HAP-1 (cell line): ENCODE measurements at regions not wholly inside any gene's neighbourhood (a gene's known extent, or its start where the extent isn't known, plus 50 kb on each side); places are given as distances from the start of the nearest gene placed in this dataset.
"Not testable (repeated sequence)": the region's sequence is repeated elsewhere in the genome, so short reads cannot be mapped to it uniquely, and the experiment has no call there.

Experiments
- DNase-seq, 2 experiments: peaks; one replicate each; pipeline ENCODE4 v3.0.0-alpha.2; 2016 to 2020; ENCODE audit warnings: low spot score in 2 of 2
- H3K27me3 ChIP-seq: fragments of 250-450 bp; sonication (Bioruptor Pico); 2 replicates; pipeline ENCODE4 v1.5.1; 2020; ENCODE audit warnings: low read depth, mild to moderate bottlenecking, moderate library complexity
- H3K36me3 ChIP-seq: fragments of 250-450 bp; sonication (Bioruptor Pico); replicated peaks from 2 replicates; pipeline ENCODE4 v1.5.1; 2020; ENCODE audit warnings: mild to moderate bottlenecking
- H3K4me1 ChIP-seq: fragments of 250-450 bp; sonication (Bioruptor Pico); 2 replicates; pipeline ENCODE4 v1.5.1; 2020; ENCODE audit warnings: mild to moderate bottlenecking
- H3K4me3 ChIP-seq: fragments of 250-450 bp; sonication (Bioruptor Pico); 2 replicates; pipeline ENCODE4 v1.5.1; 2020; ENCODE audit warnings: mild to moderate bottlenecking, moderate library complexity
- H3K9me3 ChIP-seq: fragments of 250-450 bp; sonication (Bioruptor Pico); 2 replicates; pipeline ENCODE4 v1.5.1; 2020; ENCODE audit warnings: mild to moderate bottlenecking, moderate library complexity
- in situ Hi-C: fragments of 300-500 bp; cut with MboI; formaldehyde crosslinking; loops from 3 replicates; pipeline ENCODE4 v1.14.3; 2020; ENCODE audit warnings: low sequenced_read_pairs, inconsistent platforms, mixed read lengths

GRCh38 chr9:65459756-65460320 is 174.8 kb upstream of the FOXD4L5 start:
- no peak for DNase-seq
- in situ Hi-C loops, result no loop called here
- Histone ChIP-seq H3K36me3 (no peaks in the 10 kb centered on the region), H3K9me3 (no peaks in the 10 kb centered on the region), H3K4me1 (no peaks in the 10 kb centered on the region), H3K4me3 (no peak overlapping the region), H3K27me3 (no peaks in the 10 kb centered on the region)

DNA sequence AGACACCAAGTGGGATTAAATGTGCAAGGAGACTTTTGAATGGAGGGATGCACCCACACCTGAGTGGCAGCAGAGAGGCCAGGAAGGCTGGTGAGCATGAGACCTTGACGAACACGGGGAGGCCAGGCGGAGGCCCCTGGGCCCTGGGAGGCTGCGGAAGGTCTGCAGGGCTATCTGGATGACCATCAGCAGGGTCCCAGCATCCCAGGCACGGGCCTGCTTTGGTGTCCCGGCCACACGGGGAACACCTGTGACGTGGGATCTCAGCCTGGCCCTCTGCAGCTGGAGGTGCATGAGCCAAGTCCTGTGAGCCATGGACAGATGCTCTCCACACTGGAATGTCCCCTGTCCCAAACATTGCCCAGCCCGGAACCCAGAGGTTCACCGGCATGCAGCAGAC is 174.0 kb upstream of the FOXD4L5 start:
- Histone ChIP-seq H3K9me3 (no peaks in the 10 kb centered on the region), H3K27me3 (no peaks in the 10 kb centered on the region), H3K4me3 (no peak overlapping the region), H3K4me1 (no peaks in the 10 kb centered on the region), H3K36me3 (no peaks in the 10 kb centered on the region)
- DNase-seq, result no peak
- in situ Hi-C loops, result no loop called here

GRCh38 chr9:65458465-65458864 is 173.5 kb upstream of the FOXD4L5 start:
- in situ Hi-C loops, result no loop called here
- H3K36me3 ChIP-seq, result no peaks in the 10 kb centered on the region

GRCh38 chr9:65456991-65457390 is 172.0 kb upstream of the FOXD4L5 start:
- H3K27me3 ChIP-seq, H3K4me1 ChIP-seq, H3K9me3 ChIP-seq, H3K36me3 ChIP-seq, DNase-seq, in situ Hi-C loops, H3K4me3 ChIP-seq: not testable (repeated sequence)

More at GRCh38 chr9:65458465-65458864, 173.5 kb upstream of the FOXD4L5 start:
- H3K4me3 ChIP-seq, result no peak overlapping the region
- no peaks in the 10 kb centered on the region for H3K27me3 ChIP-seq
- DNase-seq, result no peak
- H3K4me1 ChIP-seq, result no peaks in the 10 kb centered on the region
- no peaks in the 10 kb centered on the region for H3K9me3 ChIP-seq

- H3K27me3 ChIP-seq, H3K4me1 ChIP-seq, in situ Hi-C loops, DNase-seq, H3K9me3 ChIP-seq, H3K36me3 ChIP-seq, H3K4me3 ChIP-seq: not testable (repeated sequence)
These were observed 171.0 kb upstream of the FOXD4L5 start for GRCh38 chr9:65455751-65456647.

DNA sequence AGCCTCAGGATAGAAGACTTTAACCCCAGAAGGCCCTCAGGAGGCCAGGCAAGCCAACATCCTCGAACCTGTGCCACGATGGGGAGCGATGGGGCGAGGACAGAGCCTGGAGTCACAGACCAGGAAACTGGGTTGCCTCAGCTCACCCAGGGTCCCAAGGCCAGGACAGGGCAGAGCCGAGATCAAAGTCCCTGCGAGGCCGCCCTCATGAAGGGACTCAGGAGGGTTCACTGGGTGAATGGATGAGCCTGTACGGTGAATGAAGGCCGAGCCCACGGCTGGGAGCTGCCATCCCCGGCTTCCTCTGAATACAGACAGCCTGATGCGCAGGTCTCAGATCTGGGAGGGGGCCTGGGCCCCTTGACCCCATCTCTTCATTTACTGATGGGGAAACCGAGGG is 170.1 kb upstream of the FOXD4L5 start:
- H3K4me3 ChIP-seq, H3K9me3 ChIP-seq, in situ Hi-C loops, H3K36me3 ChIP-seq, H3K4me1 ChIP-seq, DNase-seq, H3K27me3 ChIP-seq: not testable (repeated sequence)

GRCh38 chr9:65454666-65455065 is 169.7 kb upstream of the FOXD4L5 start:
- DNase-seq, H3K9me3 ChIP-seq, in situ Hi-C loops, H3K4me3 ChIP-seq, H3K36me3 ChIP-seq, H3K4me1 ChIP-seq, H3K27me3 ChIP-seq: not testable (repeated sequence)

DNA sequence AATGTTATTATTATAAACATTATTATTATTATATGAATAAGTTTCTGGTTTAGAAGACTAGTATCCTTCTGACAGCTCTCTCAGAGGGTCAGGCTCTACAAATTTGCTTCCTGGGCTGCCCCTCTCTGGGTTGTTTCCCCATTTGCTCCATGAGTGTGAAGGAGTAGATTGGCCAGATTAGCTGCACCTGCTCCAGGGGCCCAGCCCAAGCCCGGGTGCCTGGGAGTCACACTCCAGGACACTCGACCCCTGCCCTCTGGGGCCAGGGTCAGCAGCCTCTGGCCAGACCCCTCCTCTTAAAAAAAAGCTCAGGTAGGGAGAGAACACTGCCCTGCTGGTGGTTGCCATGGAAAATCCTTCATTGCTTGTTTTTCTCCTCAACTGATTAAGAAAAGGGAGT is 169.0 kb upstream of the FOXD4L5 start:
- H3K27me3 ChIP-seq, H3K4me1 ChIP-seq, H3K4me3 ChIP-seq, in situ Hi-C loops, DNase-seq, H3K9me3 ChIP-seq, H3K36me3 ChIP-seq: not testable (repeated sequence)

- H3K36me3 ChIP-seq, H3K4me1 ChIP-seq, H3K9me3 ChIP-seq, DNase-seq, in situ Hi-C loops, H3K27me3 ChIP-seq, H3K4me3 ChIP-seq: not testable (repeated sequence)
These were observed 165.0 kb upstream of the FOXD4L5 start for GRCh38 chr9:65449886-65450610.

DNA sequence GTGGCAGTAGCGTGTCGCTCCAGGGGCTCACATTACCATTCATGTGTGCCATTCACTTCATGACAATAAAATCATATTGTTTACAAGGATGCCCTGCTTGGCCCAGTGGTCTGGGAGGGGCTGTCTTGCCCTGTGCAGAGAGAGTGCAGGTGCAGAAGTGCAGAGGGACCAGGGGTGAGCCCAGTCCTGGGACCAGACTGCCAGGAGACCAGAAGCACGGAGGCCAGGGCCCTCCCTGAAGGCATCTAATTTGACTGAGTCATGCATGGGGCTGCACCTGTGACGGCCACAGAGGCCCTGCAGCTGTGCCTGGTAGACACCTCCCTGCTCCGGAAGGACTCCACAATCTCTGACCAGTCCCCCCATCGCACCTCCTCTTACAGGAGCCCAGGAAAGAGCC is 164.4 kb upstream of the FOXD4L5 start:
- Histone ChIP-seq H3K4me3 (no peak overlapping the region), H3K36me3 (no peaks in the 10 kb centered on the region), H3K9me3 (no peaks in the 10 kb centered on the region), H3K4me1 (no peaks in the 10 kb centered on the region), H3K27me3 (no peaks in the 10 kb centered on the region)
- no peak for DNase-seq
- in situ Hi-C loops, result no loop called here

DNA sequence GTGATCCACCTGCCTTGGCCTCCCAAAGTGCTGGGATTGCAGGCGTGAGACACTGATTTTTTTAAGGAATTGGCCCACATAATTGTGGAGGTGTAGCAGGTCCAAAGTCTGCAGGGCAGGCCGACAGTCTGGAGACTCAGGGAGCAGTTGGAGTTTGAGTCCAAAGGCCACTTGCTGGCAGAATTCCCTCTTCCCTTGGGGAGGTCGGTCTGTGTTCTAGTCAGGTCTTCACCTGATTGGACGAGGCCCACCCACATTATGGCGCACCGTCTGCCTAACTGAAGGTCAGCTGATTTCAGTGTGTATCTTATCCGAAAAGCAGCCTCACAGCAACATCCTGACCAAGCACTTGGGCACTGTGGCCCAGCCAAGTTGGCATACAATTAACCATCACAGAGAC is 162.1 kb upstream of the FOXD4L5 start:
- H3K36me3 ChIP-seq, in situ Hi-C loops: not testable (repeated sequence)

GRCh38 chr9:65445991-65446390 is 161.0 kb upstream of the FOXD4L5 start:
- in situ Hi-C loops, H3K36me3 ChIP-seq, H3K4me1 ChIP-seq, H3K27me3 ChIP-seq, H3K9me3 ChIP-seq, DNase-seq, H3K4me3 ChIP-seq: not testable (repeated sequence)

More for the DNA sequence above, 162.1 kb upstream of the FOXD4L5 start:
- H3K4me3 ChIP-seq, H3K27me3 ChIP-seq, DNase-seq, H3K9me3 ChIP-seq, H3K4me1 ChIP-seq: not testable (repeated sequence)

- Histone ChIP-seq H3K27me3 (no peaks in the 10 kb centered on the region), H3K4me3 (no peak overlapping the region), H3K4me1 (no peaks in the 10 kb centered on the region), H3K36me3 (no peaks in the 10 kb centered on the region), H3K9me3 (no peaks in the 10 kb centered on the region)
- in situ Hi-C loops, result no loop called here
- DNase-seq, result no peak
These were observed 159.9 kb upstream of the FOXD4L5 start for GRCh38 chr9:65444943-65445342.

GRCh38 chr9:65442116-65442515 is 157.1 kb upstream of the FOXD4L5 start:
- in situ Hi-C loops, H3K27me3 ChIP-seq, H3K9me3 ChIP-seq, H3K36me3 ChIP-seq, H3K4me1 ChIP-seq, DNase-seq, H3K4me3 ChIP-seq: not testable (repeated sequence)
